ENCODE measurements at regions not wholly inside any gene's neighbourhood (a gene's known extent, or its start where the extent isn't known, plus 50 kb on each side); places are given as distances from the start of the nearest gene placed in this dataset.

DNA sequence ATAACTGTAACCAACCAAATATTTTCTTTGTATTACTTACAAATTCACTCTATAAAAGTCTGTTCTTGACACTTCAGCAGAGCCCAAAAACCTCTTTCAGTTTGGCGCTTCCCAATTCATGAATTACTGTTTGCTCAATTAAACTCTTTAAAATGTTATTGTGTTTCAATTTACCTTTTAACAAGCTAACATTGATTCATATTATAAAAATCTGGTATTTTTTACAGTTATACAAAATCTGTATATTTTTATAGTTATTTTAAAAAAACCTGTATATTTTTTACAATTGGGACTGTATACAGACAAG lies 75.3 kb upstream of the E2F3 start:
- H3K9me3 ChIP-seq (ENCODE audit: control insufficient read depth, insufficient read depth, low read length): no peaks in the 10 kb centered on the region
- no CpG with 5 or more reads among the region's 1 CpG for WGBS (ENCODE audit: insufficient coverage)
- no peaks in the 10 kb centered on the region for H3K27me3 ChIP-seq (ENCODE audit: control insufficient read depth, insufficient read depth, low read length)
- H3K4me3 ChIP-seq (ENCODE audit: low read depth, low read length): no peak overlapping the region
- DNase-seq (ENCODE audit: low read depth in 4 of 6, low spot score in 6 of 6): no peak
- no peaks in the 10 kb centered on the region for H3K36me3 ChIP-seq (ENCODE audit: control insufficient read depth, insufficient read depth, low read length)
- no peak overlapping the region for H3K27ac ChIP-seq (ENCODE audit: low read depth, low read length)
- H3K4me1 ChIP-seq (ENCODE audit: control insufficient read depth, insufficient read depth, low read length): no peaks in the 10 kb centered on the region

DNA sequence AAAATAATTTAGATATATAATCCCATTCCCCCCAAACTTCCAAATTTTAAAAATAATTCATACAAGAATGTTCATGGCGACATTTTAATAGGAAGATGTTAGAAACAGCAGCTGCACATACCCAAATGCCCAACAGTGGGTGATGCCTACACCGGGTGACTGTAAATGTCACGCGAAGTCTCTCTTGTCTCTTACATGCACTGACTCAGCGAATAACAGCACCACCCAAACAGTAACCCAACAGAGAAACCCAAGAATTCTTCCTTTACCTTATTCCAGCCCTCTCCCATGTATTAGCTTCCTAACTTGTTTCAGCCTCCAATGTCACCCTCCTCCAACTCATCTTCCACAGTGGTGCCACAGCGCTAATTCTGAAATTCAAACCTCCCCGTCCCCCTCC lies 74.5 kb upstream of the E2F3 start:
- DNase-seq (ENCODE audit: low read depth in 4 of 6, low spot score in 6 of 6): no peak
- H3K27me3 ChIP-seq (ENCODE audit: control insufficient read depth, insufficient read depth, low read length): no peaks in the 10 kb centered on the region
- no peaks in the 10 kb centered on the region for H3K9me3 ChIP-seq (ENCODE audit: control insufficient read depth, insufficient read depth, low read length)
- no peaks in the 10 kb centered on the region for H3K36me3 ChIP-seq (ENCODE audit: control insufficient read depth, insufficient read depth, low read length)
- H3K27ac ChIP-seq (ENCODE audit: low read depth, low read length): no peak overlapping the region
- 99% methylated on average over 7 of the region's 7 CpGs for WGBS (ENCODE audit: insufficient coverage)
- no peak overlapping the region for H3K4me3 ChIP-seq (ENCODE audit: low read depth, low read length)
- no peaks in the 10 kb centered on the region for H3K4me1 ChIP-seq (ENCODE audit: control insufficient read depth, insufficient read depth, low read length)

DNA sequence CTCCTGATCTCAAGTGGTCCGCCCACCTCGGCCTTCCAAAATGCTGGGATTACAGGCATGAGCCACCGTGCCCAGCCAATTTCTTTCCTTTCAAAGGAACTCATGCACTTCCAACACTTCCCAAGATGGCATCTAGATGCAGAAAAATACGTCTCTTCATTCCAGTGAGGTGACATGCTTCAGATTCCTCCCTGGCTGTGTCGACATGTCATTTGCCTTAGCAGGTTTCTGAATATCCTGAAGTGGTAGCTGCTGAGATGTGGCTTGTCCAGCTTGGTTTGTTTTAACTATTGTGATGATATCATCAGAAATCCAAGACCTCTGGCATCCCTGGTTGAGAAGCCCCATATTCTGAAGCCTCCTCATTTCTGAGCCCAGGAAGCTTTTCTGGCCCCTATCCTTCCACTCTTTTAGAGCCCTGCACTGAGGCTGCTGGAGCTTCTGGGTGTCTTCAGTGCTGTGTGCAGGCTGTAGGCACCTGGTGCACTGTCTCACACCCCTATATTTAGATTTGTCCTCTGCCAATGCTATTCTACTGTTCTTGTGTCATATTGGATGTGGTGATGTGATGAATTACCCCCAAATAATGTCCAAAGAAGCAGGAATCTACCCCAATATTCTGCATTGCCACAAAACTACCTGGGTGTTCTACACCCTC lies 73.3 kb upstream of the E2F3 start:
- Histone ChIP-seq H3K4me1 (ENCODE audit: control insufficient read depth, insufficient read depth, low read length) (no peaks in the 10 kb centered on the region), H3K27me3 (ENCODE audit: control insufficient read depth, insufficient read depth, low read length) (no peaks in the 10 kb centered on the region), H3K36me3 (ENCODE audit: control insufficient read depth, insufficient read depth, low read length) (no peaks in the 10 kb centered on the region), H3K27ac (ENCODE audit: low read depth, low read length) (no peak overlapping the region), H3K4me3 (ENCODE audit: low read depth, low read length) (no peak overlapping the region), H3K9me3 (ENCODE audit: control insufficient read depth, insufficient read depth, low read length) (no peaks in the 10 kb centered on the region)
- DNase-seq (ENCODE audit: low read depth in 4 of 6, low spot score in 6 of 6): no peak
- 94% methylated on average over 2 of the region's 5 CpGs for WGBS (ENCODE audit: insufficient coverage)

DNA sequence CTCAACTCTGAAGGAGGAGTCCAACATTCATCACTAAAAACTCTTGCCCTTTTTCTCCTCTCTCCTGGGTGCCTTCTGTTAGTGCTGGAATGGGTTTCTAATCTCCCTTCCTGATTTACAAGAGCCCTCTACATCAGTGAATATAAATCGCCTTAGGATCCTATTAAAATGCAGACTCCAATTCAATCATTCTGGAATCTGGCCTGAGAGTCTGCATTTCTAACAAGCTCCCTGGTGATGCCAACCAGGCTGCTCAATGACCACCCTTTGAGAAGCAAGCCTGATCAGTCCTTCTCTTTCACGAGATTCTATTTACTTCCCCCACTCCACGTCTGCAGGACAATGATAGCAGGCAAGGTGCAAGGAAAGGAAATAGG lies 72.8 kb upstream of the E2F3 start:
- DNase-seq (ENCODE audit: low read depth in 4 of 6, low spot score in 6 of 6): peak in 3 of 6 donors; percentile 13 to 79 (median 62)
- H3K36me3 ChIP-seq (ENCODE audit: control insufficient read depth, insufficient read depth, low read length): no peaks in the 10 kb centered on the region
- H3K4me3 ChIP-seq (ENCODE audit: low read depth, low read length): no peak overlapping the region
- no peaks in the 10 kb centered on the region for H3K4me1 ChIP-seq (ENCODE audit: control insufficient read depth, insufficient read depth, low read length)
- no peak overlapping the region for H3K27ac ChIP-seq (ENCODE audit: low read depth, low read length)
- WGBS (ENCODE audit: insufficient coverage): 11% methylated on average over 1 of the region's 3 CpGs
- H3K27me3 ChIP-seq (ENCODE audit: control insufficient read depth, insufficient read depth, low read length): no peaks in the 10 kb centered on the region
- no peaks in the 10 kb centered on the region for H3K9me3 ChIP-seq (ENCODE audit: control insufficient read depth, insufficient read depth, low read length)

DNA sequence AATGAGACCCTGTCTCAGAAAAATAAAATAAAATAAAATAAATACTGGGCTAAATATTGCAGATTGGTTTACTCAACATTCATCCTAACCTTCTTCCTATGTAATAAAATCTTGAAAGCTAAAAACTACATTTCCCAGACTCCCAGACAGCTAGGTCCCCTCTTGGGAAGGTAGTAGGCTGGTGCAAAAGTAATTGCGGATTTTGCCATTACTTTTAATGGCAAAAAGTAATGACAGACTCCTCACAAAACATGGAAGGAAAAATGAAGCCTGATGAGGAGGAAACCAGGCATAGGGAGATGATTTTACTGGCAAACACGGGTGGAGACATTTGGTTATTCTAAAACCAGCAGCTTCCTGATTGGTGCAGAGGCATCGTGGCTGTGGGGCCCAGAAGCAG lies 70.6 kb upstream of the E2F3 start:
- 50% methylated on average over 1 of the region's 3 CpGs for WGBS (ENCODE audit: insufficient coverage)
- Histone ChIP-seq H3K9me3 (ENCODE audit: control insufficient read depth, insufficient read depth, low read length) (no peaks in the 10 kb centered on the region), H3K4me3 (ENCODE audit: low read depth, low read length) (no peak overlapping the region), H3K4me1 (ENCODE audit: control insufficient read depth, insufficient read depth, low read length) (no peaks in the 10 kb centered on the region), H3K36me3 (ENCODE audit: control insufficient read depth, insufficient read depth, low read length) (no peaks in the 10 kb centered on the region), H3K27ac (ENCODE audit: low read depth, low read length) (no peak overlapping the region), H3K27me3 (ENCODE audit: control insufficient read depth, insufficient read depth, low read length) (no peaks in the 10 kb centered on the region)
- no peak for DNase-seq (ENCODE audit: low read depth in 4 of 6, low spot score in 6 of 6)

DNA sequence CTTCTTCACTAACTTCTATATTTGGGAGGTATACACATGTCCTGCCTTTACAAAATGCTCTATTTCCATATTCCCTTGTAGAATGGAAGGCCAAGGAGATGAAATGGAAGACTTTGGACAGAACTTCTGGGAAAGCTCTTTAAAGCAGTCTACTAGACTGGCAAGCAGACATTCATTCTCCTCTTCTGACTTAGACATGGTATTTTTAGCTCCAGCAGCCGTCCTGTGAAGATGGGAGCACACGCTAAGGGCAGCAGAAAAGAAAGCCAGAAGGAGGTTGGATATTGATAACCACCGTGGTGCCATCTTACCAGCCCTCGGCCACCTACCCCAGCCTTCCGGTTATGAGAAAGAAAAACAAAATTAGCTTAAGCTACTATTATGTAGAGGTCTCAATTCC lies 70.1 kb upstream of the E2F3 start:
- WGBS (ENCODE audit: insufficient coverage): no CpG with 5 or more reads among the region's 5 CpGs
- Histone ChIP-seq H3K27ac (ENCODE audit: low read depth, low read length) (no peak overlapping the region), H3K9me3 (ENCODE audit: control insufficient read depth, insufficient read depth, low read length) (no peaks in the 10 kb centered on the region), H3K4me3 (ENCODE audit: low read depth, low read length) (no peak overlapping the region), H3K4me1 (ENCODE audit: control insufficient read depth, insufficient read depth, low read length) (no peaks in the 10 kb centered on the region), H3K36me3 (ENCODE audit: control insufficient read depth, insufficient read depth, low read length) (no peaks in the 10 kb centered on the region), H3K27me3 (ENCODE audit: control insufficient read depth, insufficient read depth, low read length) (no peaks in the 10 kb centered on the region)
- DNase-seq (ENCODE audit: low read depth in 4 of 6, low spot score in 6 of 6): no peak

DNA sequence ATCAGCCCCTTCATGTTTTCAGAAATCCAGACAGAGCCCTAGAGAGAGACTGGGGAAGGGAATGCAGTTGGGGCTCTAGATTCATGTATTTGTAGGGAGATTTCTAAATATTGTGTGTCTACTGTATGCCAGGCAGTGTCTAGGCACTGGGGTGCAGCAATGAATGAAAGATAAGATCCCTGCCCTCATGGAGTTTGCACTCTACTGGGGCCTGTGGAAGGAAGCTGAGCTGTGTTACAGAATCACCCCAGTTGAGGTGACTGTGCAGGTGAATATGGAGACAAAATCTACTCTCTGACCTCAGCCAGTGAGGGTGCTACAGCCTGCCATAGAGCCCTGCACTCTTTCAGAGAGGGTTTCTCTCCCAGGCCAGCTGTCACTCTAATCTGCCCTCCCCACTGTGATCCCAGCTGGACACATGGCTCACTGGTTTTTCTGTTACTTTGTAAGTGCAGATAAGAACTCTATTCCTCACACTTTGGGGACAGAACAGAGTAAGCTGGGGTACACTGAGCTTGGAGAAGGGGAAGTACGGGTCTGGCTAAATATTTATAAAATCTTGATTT lies 69.2 kb upstream of the E2F3 start:
- Histone ChIP-seq H3K9me3 (ENCODE audit: control insufficient read depth, insufficient read depth, low read length) (no peaks in the 10 kb centered on the region), H3K36me3 (ENCODE audit: control insufficient read depth, insufficient read depth, low read length) (no peaks in the 10 kb centered on the region), H3K4me1 (ENCODE audit: control insufficient read depth, insufficient read depth, low read length) (no peaks in the 10 kb centered on the region), H3K4me3 (ENCODE audit: low read depth, low read length) (no peak overlapping the region), H3K27me3 (ENCODE audit: control insufficient read depth, insufficient read depth, low read length) (no peaks in the 10 kb centered on the region), H3K27ac (ENCODE audit: low read depth, low read length) (no peak overlapping the region)
- no peak for DNase-seq (ENCODE audit: low read depth in 4 of 6, low spot score in 6 of 6)
- no CpG with 5 or more reads among the region's 1 CpG for WGBS (ENCODE audit: insufficient coverage)

DNA sequence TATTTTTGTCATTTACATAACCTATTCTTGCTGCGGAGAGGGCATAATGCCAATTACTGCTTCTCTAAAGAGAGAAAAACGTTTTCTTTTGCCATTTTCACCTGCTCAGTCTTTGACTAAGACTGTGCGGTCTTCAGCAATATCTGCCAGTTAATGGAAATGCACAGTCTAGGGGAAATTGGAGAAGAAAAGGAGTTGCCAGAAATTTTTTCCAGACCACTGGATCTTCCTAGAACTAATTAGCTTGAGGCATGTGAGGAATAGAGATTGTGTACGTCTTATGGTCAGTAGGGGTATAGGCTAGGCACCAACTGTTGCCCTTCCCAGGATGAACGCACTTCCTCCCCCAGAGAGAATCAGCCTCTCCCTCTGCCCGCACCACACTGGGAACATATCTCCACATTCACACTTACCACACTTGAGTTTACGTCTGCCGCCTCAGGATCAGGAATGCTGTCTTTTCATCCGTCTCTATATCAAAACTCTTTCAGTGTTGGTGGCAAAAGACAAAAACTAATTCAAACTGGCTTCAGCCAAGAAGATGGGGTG lies 67.9 kb upstream of the E2F3 start:
- WGBS (ENCODE audit: insufficient coverage): 50% methylated on average over 3 of the region's 9 CpGs
- peak in 1 of 6 donors; percentile 66 for DNase-seq (ENCODE audit: low read depth in 4 of 6, low spot score in 6 of 6)
- no peaks in the 10 kb centered on the region for H3K9me3 ChIP-seq (ENCODE audit: control insufficient read depth, insufficient read depth, low read length)
- no peak overlapping the region for H3K27ac ChIP-seq (ENCODE audit: low read depth, low read length)
- no peaks in the 10 kb centered on the region for H3K27me3 ChIP-seq (ENCODE audit: control insufficient read depth, insufficient read depth, low read length)
- H3K36me3 ChIP-seq (ENCODE audit: control insufficient read depth, insufficient read depth, low read length): no peaks in the 10 kb centered on the region
- H3K4me1 ChIP-seq (ENCODE audit: control insufficient read depth, insufficient read depth, low read length): no peaks in the 10 kb centered on the region
- no peak overlapping the region for H3K4me3 ChIP-seq (ENCODE audit: low read depth, low read length)

DNA sequence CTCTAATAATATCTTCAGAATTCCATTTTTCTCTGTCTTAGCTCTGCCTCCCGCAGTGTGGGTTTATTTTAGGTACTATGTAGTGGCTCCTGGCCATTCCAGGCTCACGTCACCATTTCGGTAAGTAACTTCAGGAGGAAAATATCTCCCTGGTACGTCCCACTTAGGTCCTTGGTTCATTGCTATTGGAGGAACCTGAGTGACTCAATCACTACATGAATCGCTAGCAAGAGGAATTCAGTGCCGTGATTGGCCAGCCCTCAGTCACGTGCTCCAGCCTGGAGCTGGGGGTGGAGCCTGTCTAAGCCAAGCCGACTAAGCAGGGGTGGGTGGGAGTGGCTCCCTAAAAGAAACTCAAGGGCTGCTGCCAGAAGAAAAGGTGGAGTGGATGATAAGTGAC lies 67.3 kb upstream of the E2F3 start:
- no peaks in the 10 kb centered on the region for H3K27me3 ChIP-seq (ENCODE audit: control insufficient read depth, insufficient read depth, low read length)
- no peak overlapping the region for H3K4me3 ChIP-seq (ENCODE audit: low read depth, low read length)
- no peak for DNase-seq (ENCODE audit: low read depth in 4 of 6, low spot score in 6 of 6)
- H3K9me3 ChIP-seq (ENCODE audit: control insufficient read depth, insufficient read depth, low read length): no peaks in the 10 kb centered on the region
- H3K27ac ChIP-seq (ENCODE audit: low read depth, low read length): no peak overlapping the region
- no peaks in the 10 kb centered on the region for H3K4me1 ChIP-seq (ENCODE audit: control insufficient read depth, insufficient read depth, low read length)
- no peaks in the 10 kb centered on the region for H3K36me3 ChIP-seq (ENCODE audit: control insufficient read depth, insufficient read depth, low read length)
- WGBS (ENCODE audit: insufficient coverage): 93% methylated on average over 5 of the region's 8 CpGs

DNA sequence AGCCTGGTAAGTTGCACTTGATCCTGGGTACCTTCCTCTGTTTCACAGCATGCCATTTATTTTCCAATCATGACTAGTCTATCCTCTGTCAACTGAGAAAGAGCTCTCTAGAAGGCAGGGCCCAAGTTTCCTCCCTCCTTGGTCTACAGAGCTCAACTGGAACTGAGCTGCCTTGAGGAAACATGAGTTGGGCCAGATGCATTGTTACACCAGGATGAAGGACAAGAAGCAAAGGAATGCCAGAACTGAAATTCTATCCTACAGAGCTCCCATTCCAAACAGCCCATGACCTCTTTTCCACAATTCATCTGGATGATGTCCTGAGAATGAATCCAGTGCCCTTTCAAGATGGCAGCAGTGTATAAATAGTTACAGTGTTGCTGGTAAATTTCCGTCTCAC lies 66.7 kb upstream of the E2F3 start:
- peaks cover under 1% of the 10 kb centered on the region for H3K4me1 ChIP-seq (ENCODE audit: control insufficient read depth, insufficient read depth, low read length)
- H3K36me3 ChIP-seq (ENCODE audit: control insufficient read depth, insufficient read depth, low read length): no peaks in the 10 kb centered on the region
- H3K9me3 ChIP-seq (ENCODE audit: control insufficient read depth, insufficient read depth, low read length): no peaks in the 10 kb centered on the region
- no peak for DNase-seq (ENCODE audit: low read depth in 4 of 6, low spot score in 6 of 6)
- no CpG with 5 or more reads among the region's 1 CpG for WGBS (ENCODE audit: insufficient coverage)
- H3K4me3 ChIP-seq (ENCODE audit: low read depth, low read length): no peak overlapping the region
- no peak overlapping the region for H3K27ac ChIP-seq (ENCODE audit: low read depth, low read length)
- no peaks in the 10 kb centered on the region for H3K27me3 ChIP-seq (ENCODE audit: control insufficient read depth, insufficient read depth, low read length)
